HEK293T (cell line): ENCODE measurements at regions not wholly inside any gene's neighbourhood (a gene's known extent, or its start where the extent isn't known, plus 50 kb on each side); places are given as distances from the start of the nearest gene placed in this dataset.

Experiments
- CTBP1 ChIP-seq: fragments of 450-650 bp; IDR thresholded peaks from 2 replicates; pipeline ENCODE4 v1.6.1; 2016; ENCODE audit warnings: borderline replicate concordance
- ELF4 ChIP-seq: fragments of 450-650 bp; IDR thresholded peaks from 2 replicates; pipeline ENCODE4 v1.6.1; 2017; ENCODE audit warnings: antibody characterized with exemption
- FOXK2 ChIP-seq: fragments of 450-650 bp; IDR thresholded peaks from 2 replicates; pipeline ENCODE4 v1.6.1; 2016; ENCODE audit warnings: mild to moderate bottlenecking
- HDGF ChIP-seq: fragments of 450-650 bp; IDR thresholded peaks from 2 replicates; pipeline ENCODE4 v1.6.1; 2017; ENCODE audit warnings: antibody characterized with exemption, borderline replicate concordance
- L3MBTL2 ChIP-seq: fragments of 450-650 bp; conservative IDR thresholded peaks from 2 replicates; pipeline ENCODE4 v1.6.1; 2016; ENCODE audit warnings: mild to moderate bottlenecking
- LEF1 ChIP-seq: fragments of 450-650 bp; IDR thresholded peaks from 2 replicates; pipeline ENCODE4 v1.6.1; 2017; ENCODE audit warnings: mild to moderate bottlenecking, borderline replicate concordance
- PKNOX1 ChIP-seq: fragments of 450-650 bp; IDR thresholded peaks from 2 replicates; pipeline ENCODE4 v1.6.1; 2016
- SP1 ChIP-seq: fragments of 450-650 bp; IDR thresholded peaks from 2 replicates; pipeline ENCODE4 v1.6.1; 2017

GRCh38 chrX:87901060-87901459 lies 383.5 kb downstream of the KLHL4 start:
- TF ChIP-seq LEF1, result no peak
- TF ChIP-seq PKNOX1, result no peak
- TF ChIP-seq L3MBTL2, result no peak
- TF ChIP-seq HDGF, result no peak
- no peak for TF ChIP-seq FOXK2
- TF ChIP-seq SP1, result no peak
- no peak for TF ChIP-seq CTBP1
- no peak for TF ChIP-seq ELF4
